ENCODE measurements at regions not wholly inside any gene's neighbourhood (a gene's known extent, or its start where the extent isn't known, plus 50 kb on each side); places are given as distances from the start of the nearest gene placed in this dataset.

DNA sequence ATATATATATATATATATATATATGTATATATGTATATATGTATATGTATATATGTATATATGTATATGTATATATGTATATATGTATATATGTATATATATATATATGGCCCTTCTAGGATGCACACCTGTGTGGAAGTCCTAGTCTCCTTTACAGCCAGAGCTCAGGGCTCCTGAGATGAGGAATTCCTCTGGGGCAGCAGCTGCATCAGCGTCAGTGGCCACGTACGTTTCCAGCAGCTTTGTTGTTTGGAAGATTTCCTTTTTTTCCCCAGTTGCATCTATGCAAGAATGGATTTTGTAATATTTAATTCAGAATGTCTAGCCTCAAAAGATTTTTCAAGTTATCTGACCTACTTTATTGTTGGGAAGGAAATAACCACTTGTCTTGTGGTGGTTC is 68.6 kb downstream of the TNFAIP2 start (continued):
- TF ChIP-seq, protein P1, sequence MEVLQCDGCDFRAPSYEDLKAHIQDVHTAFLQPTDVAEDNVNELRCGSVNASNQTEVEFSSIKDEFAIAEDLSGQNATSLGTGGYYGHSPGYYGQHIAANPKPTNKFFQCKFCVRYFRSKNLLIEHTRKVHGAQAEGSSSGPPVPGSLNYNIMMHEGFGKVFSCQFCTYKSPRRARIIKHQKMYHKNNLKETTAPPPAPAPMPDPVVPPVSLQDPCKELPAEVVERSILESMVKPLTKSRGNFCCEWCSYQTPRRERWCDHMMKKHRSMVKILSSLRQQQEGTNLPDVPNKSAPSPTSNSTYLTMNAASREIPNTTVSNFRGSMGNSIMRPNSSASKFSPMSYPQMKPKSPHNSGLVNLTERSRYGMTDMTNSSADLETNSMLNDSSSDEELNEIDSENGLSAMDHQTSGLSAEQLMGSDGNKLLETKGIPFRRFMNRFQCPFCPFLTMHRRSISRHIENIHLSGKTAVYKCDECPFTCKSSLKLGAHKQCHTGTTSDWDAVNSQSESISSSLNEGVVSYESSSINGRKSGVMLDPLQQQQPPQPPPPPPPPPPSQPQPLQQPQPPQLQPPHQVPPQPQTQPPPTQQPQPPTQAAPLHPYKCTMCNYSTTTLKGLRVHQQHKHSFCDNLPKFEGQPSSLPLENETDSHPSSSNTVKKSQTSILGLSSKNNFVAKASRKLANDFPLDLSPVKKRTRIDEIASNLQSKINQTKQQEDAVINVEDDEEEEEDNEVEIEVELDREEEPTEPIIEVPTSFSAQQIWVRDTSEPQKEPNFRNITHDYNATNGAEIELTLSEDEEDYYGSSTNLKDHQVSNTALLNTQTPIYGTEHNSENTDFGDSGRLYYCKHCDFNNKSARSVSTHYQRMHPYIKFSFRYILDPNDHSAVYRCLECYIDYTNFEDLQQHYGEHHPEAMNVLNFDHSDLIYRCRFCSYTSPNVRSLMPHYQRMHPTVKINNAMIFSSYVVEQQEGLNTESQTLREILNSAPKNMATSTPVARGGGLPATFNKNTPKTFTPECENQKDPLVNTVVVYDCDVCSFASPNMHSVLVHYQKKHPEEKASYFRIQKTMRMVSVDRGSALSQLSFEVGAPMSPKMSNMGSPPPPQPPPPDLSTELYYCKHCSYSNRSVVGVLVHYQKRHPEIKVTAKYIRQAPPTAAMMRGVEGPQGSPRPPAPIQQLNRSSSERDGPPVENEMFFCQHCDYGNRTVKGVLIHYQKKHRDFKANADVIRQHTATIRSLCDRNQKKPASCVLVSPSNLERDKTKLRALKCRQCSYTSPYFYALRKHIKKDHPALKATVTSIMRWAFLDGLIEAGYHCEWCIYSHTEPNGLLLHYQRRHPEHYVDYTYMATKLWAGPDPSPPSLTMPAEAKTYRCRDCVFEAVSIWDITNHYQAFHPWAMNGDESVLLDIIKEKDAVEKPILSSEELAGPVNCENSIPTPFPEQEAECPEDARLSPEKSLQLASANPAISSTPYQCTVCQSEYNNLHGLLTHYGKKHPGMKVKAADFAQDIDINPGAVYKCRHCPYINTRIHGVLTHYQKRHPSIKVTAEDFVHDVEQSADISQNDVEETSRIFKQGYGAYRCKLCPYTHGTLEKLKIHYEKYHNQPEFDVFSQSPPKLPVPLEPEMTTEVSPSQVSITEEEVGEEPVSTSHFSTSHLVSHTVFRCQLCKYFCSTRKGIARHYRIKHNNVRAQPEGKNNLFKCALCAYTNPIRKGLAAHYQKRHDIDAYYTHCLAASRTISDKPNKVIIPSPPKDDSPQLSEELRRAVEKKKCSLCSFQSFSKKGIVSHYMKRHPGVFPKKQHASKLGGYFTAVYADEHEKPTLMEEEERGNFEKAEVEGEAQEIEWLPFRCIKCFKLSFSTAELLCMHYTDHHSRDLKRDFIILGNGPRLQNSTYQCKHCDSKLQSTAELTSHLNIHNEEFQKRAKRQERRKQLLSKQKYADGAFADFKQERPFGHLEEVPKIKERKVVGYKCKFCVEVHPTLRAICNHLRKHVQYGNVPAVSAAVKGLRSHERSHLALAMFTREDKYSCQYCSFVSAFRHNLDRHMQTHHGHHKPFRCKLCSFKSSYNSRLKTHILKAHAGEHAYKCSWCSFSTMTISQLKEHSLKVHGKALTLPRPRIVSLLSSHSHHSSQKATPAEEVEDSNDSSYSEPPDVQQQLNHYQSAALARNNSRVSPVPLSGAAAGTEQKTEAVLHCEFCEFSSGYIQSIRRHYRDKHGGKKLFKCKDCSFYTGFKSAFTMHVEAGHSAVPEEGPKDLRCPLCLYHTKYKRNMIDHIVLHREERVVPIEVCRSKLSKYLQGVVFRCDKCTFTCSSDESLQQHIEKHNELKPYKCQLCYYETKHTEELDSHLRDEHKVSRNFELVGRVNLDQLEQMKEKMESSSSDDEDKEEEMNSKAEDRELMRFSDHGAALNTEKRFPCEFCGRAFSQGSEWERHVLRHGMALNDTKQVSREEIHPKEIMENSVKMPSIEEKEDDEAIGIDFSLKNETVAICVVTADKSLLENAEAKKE (CRISPR knock-in tag; IDR thresholded peaks at IDR 0.05): no peak
- TF ChIP-seq ZNF114 (CRISPR knock-in tag; IDR thresholded peaks at IDR 0.05) (no peak), JUNB (IDR thresholded peaks at IDR 0.05; ENCODE audit: unreplicated experiment) (no peak), ZNF331 (CRISPR knock-in tag; IDR thresholded peaks at IDR 0.05; ENCODE audit: low read depth) (no peak), CREB1 (CRISPR knock-in tag; IDR thresholded peaks at IDR 0.05; ENCODE audit: low read depth) (no peak), STAT1 (IDR thresholded peaks at IDR 0.05; ENCODE audit: unreplicated experiment) (no peak), EZH2 (IDR thresholded peaks at IDR 0.05; ENCODE audit: low read depth, unreplicated experiment) (no peak), EZH2phosphoT487 (IDR thresholded peaks at IDR 0.05; ENCODE audit: unreplicated experiment) (no peak)
- TF ChIP-seq, protein P2, sequence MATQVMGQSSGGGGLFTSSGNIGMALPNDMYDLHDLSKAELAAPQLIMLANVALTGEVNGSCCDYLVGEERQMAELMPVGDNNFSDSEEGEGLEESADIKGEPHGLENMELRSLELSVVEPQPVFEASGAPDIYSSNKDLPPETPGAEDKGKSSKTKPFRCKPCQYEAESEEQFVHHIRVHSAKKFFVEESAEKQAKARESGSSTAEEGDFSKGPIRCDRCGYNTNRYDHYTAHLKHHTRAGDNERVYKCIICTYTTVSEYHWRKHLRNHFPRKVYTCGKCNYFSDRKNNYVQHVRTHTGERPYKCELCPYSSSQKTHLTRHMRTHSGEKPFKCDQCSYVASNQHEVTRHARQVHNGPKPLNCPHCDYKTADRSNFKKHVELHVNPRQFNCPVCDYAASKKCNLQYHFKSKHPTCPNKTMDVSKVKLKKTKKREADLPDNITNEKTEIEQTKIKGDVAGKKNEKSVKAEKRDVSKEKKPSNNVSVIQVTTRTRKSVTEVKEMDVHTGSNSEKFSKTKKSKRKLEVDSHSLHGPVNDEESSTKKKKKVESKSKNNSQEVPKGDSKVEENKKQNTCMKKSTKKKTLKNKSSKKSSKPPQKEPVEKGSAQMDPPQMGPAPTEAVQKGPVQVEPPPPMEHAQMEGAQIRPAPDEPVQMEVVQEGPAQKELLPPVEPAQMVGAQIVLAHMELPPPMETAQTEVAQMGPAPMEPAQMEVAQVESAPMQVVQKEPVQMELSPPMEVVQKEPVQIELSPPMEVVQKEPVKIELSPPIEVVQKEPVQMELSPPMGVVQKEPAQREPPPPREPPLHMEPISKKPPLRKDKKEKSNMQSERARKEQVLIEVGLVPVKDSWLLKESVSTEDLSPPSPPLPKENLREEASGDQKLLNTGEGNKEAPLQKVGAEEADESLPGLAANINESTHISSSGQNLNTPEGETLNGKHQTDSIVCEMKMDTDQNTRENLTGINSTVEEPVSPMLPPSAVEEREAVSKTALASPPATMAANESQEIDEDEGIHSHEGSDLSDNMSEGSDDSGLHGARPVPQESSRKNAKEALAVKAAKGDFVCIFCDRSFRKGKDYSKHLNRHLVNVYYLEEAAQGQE (IDR thresholded peaks at IDR 0.05; ENCODE audit: unreplicated experiment): no peak
- TF ChIP-seq, protein P3, sequence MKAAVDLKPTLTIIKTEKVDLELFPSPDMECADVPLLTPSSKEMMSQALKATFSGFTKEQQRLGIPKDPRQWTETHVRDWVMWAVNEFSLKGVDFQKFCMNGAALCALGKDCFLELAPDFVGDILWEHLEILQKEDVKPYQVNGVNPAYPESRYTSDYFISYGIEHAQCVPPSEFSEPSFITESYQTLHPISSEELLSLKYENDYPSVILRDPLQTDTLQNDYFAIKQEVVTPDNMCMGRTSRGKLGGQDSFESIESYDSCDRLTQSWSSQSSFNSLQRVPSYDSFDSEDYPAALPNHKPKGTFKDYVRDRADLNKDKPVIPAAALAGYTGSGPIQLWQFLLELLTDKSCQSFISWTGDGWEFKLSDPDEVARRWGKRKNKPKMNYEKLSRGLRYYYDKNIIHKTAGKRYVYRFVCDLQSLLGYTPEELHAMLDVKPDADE (IDR thresholded peaks at IDR 0.05): no peak

Measured in GM23338 (cell line).